Activated CD4-positive, alpha-beta T cell treated with anti-CD3 and anti-CD28 coated beads, Interleukin-2, amount 50 U/mL, for 24 hours (primary cell): ENCODE measurements at regions not wholly inside any gene's neighbourhood (a gene's known extent, or its start where the extent isn't known, plus 50 kb on each side); places are given as distances from the start of the nearest gene placed in this dataset.
"Not testable (repeated sequence)": the region's sequence is repeated elsewhere in the genome, so short reads cannot be mapped to it uniquely, and the experiment has no call there.

Experiments used
- DNase-seq, 2 donors: peaks; one replicate each; pipeline ENCODE4 v3.0.0-alpha.2; 2020; ENCODE audit warnings: low read depth in 1 of 2, low spot score in 1 of 2

GRCh38 chr15:95761501-95762165 lies 568.9 kb upstream of the NR2F2 start:
- DNase-seq, result no peak

GRCh38 chr15:95763426-95763825 lies 567.1 kb upstream of the NR2F2 start:
- no peak for DNase-seq

- DNase-seq, result no peak
Observed at GRCh38 chr15:95765161-95765560, 565.3 kb upstream of the NR2F2 start.

- DNase-seq, result no peak
Observed at GRCh38 chr15:95770196-95770595, 560.3 kb upstream of the NR2F2 start.

DNA sequence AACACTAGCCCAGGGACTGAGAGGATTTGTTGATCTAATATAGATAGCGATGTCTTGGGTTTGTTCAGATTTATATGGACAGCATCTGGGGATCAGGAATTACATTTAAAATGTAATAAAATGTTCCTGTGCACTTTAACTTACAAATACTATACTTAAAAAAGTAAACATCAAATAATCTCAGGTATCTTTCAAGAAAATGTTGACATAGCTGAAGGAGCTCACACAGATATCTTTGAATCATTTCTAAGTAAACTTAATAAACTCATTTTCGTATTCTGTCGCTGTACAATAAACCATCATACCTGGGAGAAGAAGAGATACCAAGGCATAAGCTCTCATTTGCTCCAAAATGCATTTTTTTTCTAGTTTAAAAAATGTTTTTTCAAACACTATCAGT lies 557.5 kb upstream of the NR2F2 start:
- no peak for DNase-seq

- DNase-seq, result no peak
Observed at GRCh38 chr15:95784508-95784907, 546.0 kb upstream of the NR2F2 start.

- not testable (repeated sequence) for DNase-seq
Observed at GRCh38 chr15:95785276-95785675, 545.2 kb upstream of the NR2F2 start.

GRCh38 chr15:95793231-95793630 lies 537.3 kb upstream of the NR2F2 start:
- no peak for DNase-seq

- no peak for DNase-seq
Observed at GRCh38 chr15:95795386-95795785, 535.1 kb upstream of the NR2F2 start.

- no peak for DNase-seq
Observed at GRCh38 chr15:95799286-95800200, 531.0 kb upstream of the NR2F2 start.

DNA sequence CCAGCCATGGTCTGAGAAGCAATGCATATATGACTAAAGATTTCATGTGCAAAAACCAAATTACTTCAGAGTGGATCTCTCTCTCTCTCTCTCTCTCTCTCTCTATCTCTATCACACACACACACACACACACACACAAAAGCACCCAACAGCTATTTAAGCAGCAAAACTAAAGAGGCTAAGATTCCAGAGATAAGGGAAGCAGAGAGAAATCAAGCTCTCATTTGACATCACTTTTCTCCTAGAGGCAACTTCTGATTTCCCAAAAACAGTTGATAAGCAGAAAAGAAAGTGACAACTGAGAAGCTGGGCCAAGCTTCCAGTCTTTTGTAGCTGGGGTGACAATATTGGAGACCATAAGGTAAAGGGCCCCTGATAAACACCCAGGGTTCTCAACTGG lies 526.0 kb upstream of the NR2F2 start:
- DNase-seq, result no peak

GRCh38 chr15:95812491-95812890 lies 518.0 kb upstream of the NR2F2 start:
- no peak for DNase-seq

DNA sequence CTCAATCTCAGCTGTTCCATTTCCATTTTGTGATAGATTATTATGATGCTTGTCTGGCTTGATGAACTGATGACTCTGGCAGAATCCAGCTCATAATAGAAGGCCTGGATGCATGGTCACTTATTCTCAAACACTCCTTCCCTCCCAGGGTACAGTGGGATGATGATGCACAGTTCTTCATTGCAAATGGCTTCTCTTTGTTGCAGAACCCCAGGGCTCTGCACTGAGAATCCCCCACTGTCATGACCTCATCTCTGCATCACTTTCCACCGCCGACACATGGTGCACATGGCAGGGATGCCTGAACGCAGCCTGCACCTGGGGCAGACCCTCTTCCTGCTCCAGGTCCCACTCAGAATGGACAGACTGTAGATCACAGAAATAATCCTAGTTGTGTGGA lies 515.6 kb upstream of the NR2F2 start:
- DNase-seq, result no peak

DNA sequence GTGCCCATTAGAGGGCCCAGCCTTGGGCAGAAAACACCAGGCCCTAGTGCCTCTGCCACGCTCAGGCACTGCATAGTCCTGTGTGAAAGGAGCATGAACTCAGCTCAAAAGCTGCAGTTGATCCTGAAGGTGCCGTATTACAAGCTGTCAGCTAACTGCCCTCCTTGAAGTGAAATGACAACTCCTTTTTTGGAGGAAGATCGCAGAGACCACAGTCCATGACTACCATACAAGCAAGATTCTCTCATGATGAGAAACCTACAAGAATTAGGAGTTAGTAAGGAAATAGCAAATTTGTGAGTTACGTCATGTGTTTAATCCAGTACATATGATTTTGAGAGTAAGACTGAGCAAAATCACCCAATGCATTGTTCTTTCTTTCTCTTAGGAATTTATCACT lies 513.9 kb upstream of the NR2F2 start:
- DNase-seq, result no peak

- no peak for DNase-seq
Observed at GRCh38 chr15:95822961-95823360, 507.5 kb upstream of the NR2F2 start.

GRCh38 chr15:95825208-95825607 lies 505.3 kb upstream of the NR2F2 start:
- no peak for DNase-seq

DNA sequence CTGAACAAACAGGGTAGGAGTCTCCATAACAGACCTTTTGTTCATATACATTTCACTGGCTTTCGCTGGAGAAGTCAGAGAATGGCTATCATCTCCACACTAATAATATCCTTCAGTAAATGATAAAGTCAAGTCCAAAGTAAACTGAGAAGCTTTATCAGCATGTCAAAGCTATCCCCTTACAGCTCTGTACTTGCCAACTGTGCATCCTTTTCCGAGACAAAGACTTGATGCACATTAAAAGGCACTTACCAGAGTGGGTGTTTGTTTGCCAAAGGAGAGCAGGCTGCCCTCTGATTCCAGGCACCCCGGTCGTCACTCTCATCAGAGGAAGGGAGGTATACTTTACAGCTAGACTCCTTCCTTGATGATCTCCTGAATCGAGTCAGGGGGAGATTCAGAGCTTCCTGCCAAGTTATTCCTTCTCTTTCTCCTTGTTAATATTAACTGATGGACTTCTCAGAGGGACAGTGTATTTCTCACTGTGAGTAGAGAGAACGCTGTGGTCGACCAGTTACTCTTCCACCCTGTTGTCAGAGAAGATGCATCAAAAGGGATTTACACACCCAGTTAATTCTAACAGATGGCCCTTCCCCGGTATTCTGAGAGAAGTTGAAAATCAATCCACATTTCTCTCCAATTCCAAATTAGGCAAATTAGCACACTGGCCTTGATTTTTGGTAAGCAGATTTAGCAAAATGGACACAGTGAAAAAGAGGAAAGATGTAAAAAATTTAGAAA lies 504.7 kb upstream of the NR2F2 start:
- no peak for DNase-seq

DNA sequence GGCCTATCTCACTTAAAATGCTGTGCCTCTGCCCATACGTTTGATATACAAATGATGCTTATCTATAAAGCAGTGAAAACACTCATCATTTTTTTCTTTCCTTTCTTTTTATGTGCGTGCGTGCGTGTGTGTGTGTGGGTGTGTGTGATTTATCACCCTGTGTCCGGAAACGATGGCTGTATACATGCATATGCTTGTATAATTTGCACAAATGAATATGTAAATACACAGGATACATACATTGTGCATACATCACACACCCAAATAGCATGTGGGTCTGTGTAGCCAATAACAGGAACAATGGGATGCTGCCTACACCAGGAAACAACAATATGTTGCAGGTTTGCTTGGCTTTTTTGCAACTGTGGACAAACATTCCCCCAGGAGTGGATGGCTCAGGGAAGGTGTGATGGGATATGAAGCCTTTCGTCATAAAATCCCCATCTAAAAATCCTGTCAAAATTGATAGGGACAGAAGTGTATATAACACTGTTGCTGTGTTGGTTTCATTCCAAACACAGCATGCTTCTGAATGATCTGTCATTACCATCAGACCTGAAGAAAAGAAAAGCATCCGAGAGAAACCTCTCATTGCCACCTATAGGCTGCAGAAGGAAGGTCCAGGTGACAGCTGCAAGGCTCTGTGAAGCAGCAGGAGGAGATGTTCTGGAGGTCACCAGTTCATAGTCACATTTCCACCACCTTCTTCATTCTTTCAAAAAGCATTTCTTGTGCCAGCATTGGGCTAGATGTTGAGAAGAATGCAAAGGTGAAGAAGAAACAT lies 503.9 kb upstream of the NR2F2 start:
- DNase-seq, result no peak

- DNase-seq, result no peak
Observed at GRCh38 chr15:95829062-95829461, 501.4 kb upstream of the NR2F2 start.

DNA sequence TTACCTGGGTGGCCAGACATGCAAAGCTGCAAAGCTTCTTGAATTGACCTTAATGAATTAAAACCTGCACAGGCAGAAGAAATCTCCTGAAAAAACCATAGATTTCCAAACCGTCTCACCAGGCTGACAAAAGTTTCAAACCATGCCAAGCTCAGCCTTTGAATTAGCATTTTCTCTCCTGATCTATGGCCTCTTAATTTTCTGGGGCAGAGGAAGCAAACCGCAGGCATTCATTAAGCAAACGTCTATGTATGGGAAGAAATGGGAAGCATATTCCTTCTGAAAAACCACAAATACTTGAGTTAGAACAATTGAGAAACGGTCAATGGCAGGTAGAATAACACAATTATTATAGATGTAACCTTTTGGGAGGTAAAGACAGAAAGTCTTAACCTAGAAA lies 500.2 kb upstream of the NR2F2 start:
- DNase-seq, result no peak

GRCh38 chr15:95832668-95833067 lies 497.8 kb upstream of the NR2F2 start:
- no peak for DNase-seq
